HG03457 (cell line): ENCODE measurements at regions not wholly inside any gene's neighbourhood (a gene's known extent, or its start where the extent isn't known, plus 50 kb on each side); places are given as distances from the start of the nearest gene placed in this dataset.
"Not testable (repeated sequence)": the region's sequence is repeated elsewhere in the genome, so short reads cannot be mapped to it uniquely, and the experiment has no call there.

ENCODE experiments used
- ATAC-seq: cut with Tn5 transposase; IDR thresholded peaks from one replicate; pipeline ENCODE4 v1.9.1; 2021; ENCODE audit warnings: moderate number of reproducible peaks; ENCODE audit not compliant: unreplicated experiment

GRCh38 chrX:66692512-66692911, 53.6 kb upstream of the EDA2R start:
- not testable (repeated sequence) for ATAC-seq
